NCI-H1092 (cell line): ENCODE measurements at regions not wholly inside any gene's neighbourhood (a gene's known extent, or its start where the extent isn't known, plus 50 kb on each side); places are given as distances from the start of the nearest gene placed in this dataset.
"Not testable (repeated sequence)": the region's sequence is repeated elsewhere in the genome, so short reads cannot be mapped to it uniquely, and the experiment has no call there.

Experiments used
- DNase-seq: peaks from one replicate; lab custom pipeline; 2025; lab: John Stamatoyannopoulos, UW

DNA sequence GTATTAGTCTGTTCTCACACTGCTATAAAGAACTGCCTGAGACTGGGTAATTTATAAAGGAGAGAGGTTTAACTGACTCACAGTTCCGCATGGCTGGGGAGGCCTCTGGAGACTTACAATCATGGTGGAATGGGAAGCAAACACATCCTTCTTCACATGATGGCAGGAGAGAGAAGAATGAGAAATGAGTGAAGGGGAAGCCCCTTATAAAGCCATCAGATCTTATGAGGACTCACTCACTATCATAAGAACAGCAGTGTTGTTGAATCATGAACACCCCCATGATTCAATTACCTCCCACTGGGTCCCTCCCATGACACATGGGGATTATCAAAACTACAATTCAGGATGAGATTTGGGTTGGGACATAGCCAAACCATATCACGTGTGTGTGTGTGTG lies 1764.4 kb upstream of the SEL1L start:
- not testable (repeated sequence) for DNase-seq

GRCh38 chr14:83300476-83301064 lies 1766.9 kb upstream of the SEL1L start:
- peak; percentile 23 for DNase-seq

GRCh38 chr14:83301791-83302190 lies 1768.1 kb upstream of the SEL1L start:
- no peak for DNase-seq

DNA sequence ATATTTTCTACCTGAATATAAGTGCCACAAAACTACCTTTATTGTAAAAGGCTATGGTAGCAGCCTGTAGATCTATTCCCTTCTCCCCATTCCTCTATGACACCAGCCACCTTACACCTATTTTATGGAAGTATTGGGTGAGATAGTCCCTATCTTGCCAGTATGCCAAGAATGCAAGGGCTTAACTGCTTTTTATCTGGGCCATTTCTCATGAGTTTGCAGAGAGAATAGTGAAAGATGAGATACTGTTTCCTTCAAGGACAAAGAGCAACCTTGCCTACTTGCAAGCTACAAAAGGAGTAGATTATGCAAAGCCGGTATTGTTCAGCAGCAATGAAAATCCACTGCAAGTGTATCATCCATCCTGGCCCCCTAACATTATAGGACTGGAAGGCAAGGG lies 1775.6 kb upstream of the SEL1L start:
- no peak for DNase-seq

- no peak for DNase-seq
Measured at GRCh38 chr14:83309833-83310232, 1776.2 kb upstream of the SEL1L start.

- DNase-seq: no peak
Measured at GRCh38 chr14:83312511-83312910, 1778.9 kb upstream of the SEL1L start.

GRCh38 chr14:83314764-83315163 lies 1781.1 kb upstream of the SEL1L start:
- no peak for DNase-seq

GRCh38 chr14:83316356-83316755 lies 1782.7 kb upstream of the SEL1L start:
- no peak for DNase-seq

DNA sequence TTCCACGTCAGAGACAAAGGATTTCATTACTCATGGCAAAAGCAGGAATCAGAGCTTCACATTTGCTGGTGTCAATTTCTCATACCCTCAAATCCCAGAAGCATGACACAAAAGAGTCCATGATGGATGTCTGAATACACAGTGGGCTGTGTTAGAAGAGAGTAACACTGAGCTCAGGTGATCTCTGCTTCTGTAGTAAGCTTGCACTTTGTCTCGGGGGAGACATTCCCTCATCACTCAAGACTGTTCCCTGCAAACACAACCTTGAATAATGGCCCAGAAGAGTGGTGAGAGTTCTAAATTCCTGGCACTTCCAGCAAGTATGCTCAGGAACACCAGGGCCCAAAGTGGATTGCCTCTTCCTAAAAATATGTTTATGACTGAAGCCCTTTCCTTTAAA lies 1787.2 kb upstream of the SEL1L start:
- no peak for DNase-seq

GRCh38 chr14:83331513-83331912 lies 1797.9 kb upstream of the SEL1L start:
- no peak for DNase-seq

DNA sequence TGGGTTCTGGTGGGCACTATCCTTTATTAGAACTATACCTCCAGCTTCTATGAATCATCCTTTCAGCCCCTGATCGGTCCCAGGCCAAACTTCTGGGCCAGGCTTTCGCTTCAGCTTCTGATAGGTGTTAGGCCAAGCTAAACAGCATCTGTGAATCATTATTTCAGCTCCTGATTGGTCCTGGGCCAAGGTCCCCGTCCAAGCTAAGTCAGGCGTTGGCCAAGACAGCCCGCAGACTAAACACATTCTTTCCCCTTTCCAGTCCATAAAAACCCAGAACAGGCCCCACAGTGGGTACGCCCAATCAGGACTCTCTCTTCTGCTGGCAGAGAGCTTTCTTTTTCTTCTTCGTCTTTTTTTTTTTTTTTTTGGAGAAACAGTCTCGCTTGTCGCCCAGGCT lies 1808.9 kb upstream of the SEL1L start:
- DNase-seq: no peak

DNA sequence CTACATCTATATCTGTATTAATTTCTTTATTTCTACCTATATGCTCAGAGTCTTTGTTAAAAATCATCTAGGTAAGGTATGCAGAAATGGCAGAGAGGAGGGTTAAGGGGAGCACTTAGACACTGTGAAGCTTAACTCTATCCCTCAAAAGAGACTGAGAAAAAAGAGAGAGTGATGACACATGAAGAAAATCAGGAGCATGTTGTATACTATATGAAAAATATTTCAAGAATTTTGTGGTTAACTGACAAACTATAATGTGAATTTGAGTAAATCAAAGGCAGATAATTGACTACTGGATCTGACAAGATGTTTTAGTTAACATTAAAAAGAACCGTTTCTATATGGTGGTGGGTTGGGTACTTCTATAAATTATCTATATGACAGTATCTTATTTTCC lies 1814.2 kb upstream of the SEL1L start:
- DNase-seq: no peak

- DNase-seq: no peak
Measured at GRCh38 chr14:83355609-83356008, 1822.0 kb upstream of the SEL1L start.

GRCh38 chr14:83356080-83356479 lies 1822.4 kb upstream of the SEL1L start:
- DNase-seq: no peak

- DNase-seq: no peak
Measured at GRCh38 chr14:83372271-83372670, 1838.6 kb upstream of the SEL1L start.

DNA sequence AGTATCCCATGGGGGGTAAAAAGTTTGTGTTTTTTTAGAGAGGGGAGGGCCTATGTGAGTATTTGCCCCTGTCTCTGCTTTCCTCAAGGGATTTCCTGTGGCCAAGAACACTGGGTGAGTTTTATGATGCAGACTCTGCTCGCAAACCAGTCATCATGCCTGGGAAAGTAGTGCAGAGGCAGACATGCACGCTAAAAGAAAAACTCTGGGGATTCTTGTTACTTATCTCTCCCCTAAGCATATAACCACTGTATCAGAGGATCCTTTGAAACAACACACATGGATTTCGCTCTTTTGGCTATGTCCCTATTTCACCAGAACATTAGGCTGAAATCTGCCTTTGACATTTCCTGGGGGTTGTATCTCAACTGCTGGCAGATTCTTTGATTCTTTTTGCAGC lies 1845.8 kb upstream of the SEL1L start:
- DNase-seq: no peak

- DNase-seq: no peak
Measured at GRCh38 chr14:83384253-83384652, 1850.6 kb upstream of the SEL1L start.

DNA sequence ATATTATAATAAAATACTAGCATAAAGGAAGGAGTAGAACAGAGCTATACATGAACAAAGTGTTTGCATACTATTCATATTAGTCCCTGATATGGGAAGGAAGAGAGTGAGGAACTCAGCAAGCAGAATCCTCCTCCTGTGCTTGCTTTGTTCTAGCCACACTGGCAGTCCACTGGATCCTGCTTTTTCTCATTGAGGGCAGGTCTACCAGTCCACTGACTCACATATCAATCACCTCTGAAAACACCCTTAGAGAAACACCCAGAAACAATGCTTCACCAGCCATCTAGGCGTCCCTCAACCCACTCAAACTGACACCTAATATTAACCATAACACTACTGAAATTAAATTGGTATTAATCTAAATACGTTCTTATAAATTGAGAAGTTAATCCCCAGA lies 1861.7 kb upstream of the SEL1L start:
- DNase-seq: no peak

DNA sequence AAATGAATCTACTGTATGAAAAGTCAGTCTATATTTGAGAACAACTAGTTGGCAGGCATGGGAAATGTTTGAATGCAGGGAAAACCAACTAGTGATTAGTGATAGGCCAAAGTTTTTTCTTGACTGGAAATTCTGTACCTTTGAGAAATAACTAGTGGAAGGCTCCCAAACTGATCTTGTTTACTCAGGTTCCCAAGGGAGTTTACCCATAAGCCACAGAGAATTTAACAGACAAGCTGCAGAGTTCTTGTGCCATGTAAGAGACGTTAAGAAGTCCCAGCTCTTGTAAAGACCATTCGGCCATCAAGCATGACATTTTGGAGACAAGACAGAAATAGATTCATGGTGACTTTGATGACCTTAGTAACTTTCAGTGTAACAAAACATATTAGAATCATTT lies 1882.8 kb upstream of the SEL1L start:
- no peak for DNase-seq

- peak; percentile 41 for DNase-seq
Measured at GRCh38 chr14:83419420-83419819, 1885.8 kb upstream of the SEL1L start.

- DNase-seq: no peak
Measured at GRCh38 chr14:83421711-83422110, 1888.1 kb upstream of the SEL1L start.

DNA sequence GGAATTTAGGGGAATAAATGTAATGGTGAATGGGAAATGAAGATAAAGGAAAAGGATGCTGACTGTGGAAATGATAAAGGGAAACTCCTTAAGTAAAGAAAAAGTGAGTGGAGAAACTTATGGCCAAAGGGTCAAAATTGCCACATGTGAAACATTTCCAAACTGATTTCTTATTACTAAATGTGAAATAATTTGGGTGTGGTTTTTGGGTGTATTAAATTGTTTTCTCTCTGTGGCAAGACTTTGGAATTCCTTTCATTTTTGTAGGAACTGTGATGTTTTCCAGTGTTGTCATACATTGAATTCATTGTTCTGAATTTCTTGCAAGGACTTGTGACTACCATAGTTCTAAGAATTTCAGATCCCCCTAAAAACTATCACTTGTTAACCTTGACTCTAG lies 1891.5 kb upstream of the SEL1L start:
- no peak for DNase-seq

GRCh38 chr14:83425706-83426105 lies 1892.1 kb upstream of the SEL1L start:
- no peak for DNase-seq

- no peak for DNase-seq
Measured at GRCh38 chr14:83433618-83434017, 1900.0 kb upstream of the SEL1L start.

GRCh38 chr14:83441801-83442200 lies 1908.1 kb upstream of the SEL1L start:
- no peak for DNase-seq
